H1 (cell line): ENCODE measurements at regions not wholly inside any gene's neighbourhood (a gene's known extent, or its start where the extent isn't known, plus 50 kb on each side); places are given as distances from the start of the nearest gene placed in this dataset.

Experiments used
- BCL11A ChIP-seq, 2 experiments: IDR thresholded peaks; one replicate each; pipeline ENCODE4 v1.6.1; 2011; ENCODE audit warnings: low read depth in 2 of 2, low read length in 2 of 2, mild to moderate bottlenecking in 2 of 2
- CHD1 ChIP-seq: IDR thresholded peaks from 2 replicates; pipeline ENCODE4 v1.6.1; 2012; ENCODE audit warnings: low read depth, low read length, improper control_type of control experiment
- CTCF ChIP-seq, 3 experiments: IDR thresholded peaks; 1 replicate in 2 of 3; 2 replicates in 1 of 3; pipeline versions ENCODE4 v1.5.1 to v1.6.1; 2011; ENCODE audit warnings: low read length in 3 of 3, mild to moderate bottlenecking in 3 of 3, inconsistent platforms in 2 of 3, low read depth in 1 of 3, moderate library complexity in 1 of 3; ENCODE audit not compliant: insufficient read depth in 1 of 3; ENCODE audit errors: control extremely low read depth in 1 of 3
- EZH2 ChIP-seq: fragments of 200-600 bp; sonication (generic); IDR thresholded peaks from 2 replicates; pipeline ENCODE4 v1.7.1; 2012; ENCODE audit warnings: low read depth, mild to moderate bottlenecking, moderate library complexity, low read length, inconsistent platforms; ENCODE audit not compliant: severe bottlenecking
- KDM1A ChIP-seq: fragments of 200-600, 300-600 bp; sonication (generic); IDR thresholded peaks from 2 replicates; pipeline ENCODE4 v1.7.1; 2016; ENCODE audit warnings: mild to moderate bottlenecking, low read length, borderline replicate concordance
- MAX ChIP-seq: IDR thresholded peaks from 2 replicates; pipeline ENCODE4 v1.6.1; 2012; ENCODE audit warnings: inconsistent platforms
- POLR2AphosphoS5 ChIP-seq: IDR thresholded peaks from 2 replicates; pipeline ENCODE4 v1.6.1; 2011; ENCODE audit warnings: low read depth, low read length
- SP4 ChIP-seq: IDR thresholded peaks from 2 replicates; pipeline ENCODE4 v1.6.1; 2012; ENCODE audit warnings: low read length, inconsistent platforms

- no peak for TF ChIP-seq CTCF (IDR thresholded peaks at IDR 0.05; ENCODE audit: control extremely low read depth in 1 of 3, insufficient read depth in 1 of 3, low read depth in 1 of 3, low read length in 3 of 3)
- no peak for TF ChIP-seq EZH2
- TF ChIP-seq MAX, result no peak
- TF ChIP-seq SP4, result no peak
- no peak for TF ChIP-seq CHD1
- TF ChIP-seq KDM1A, result no peak
- TF ChIP-seq POLR2AphosphoS5, result no peak
- no peak for TF ChIP-seq BCL11A (IDR thresholded peaks at IDR 0.05; ENCODE audit: low read depth in 2 of 2, low read length in 2 of 2)
These were observed 76.0 kb upstream of the GIMD1 start for GRCh38 chr4:106444557-106444956.
